H1 (cell line): ENCODE measurements at regions not wholly inside any gene's neighbourhood (a gene's known extent, or its start where the extent isn't known, plus 50 kb on each side); places are given as distances from the start of the nearest gene placed in this dataset.

Source experiments
- EP300 ChIP-seq, 2 experiments: IDR thresholded peaks; 1 replicate in 1 of 2; 2 replicates in 1 of 2; pipeline ENCODE4 v1.6.1; 2011 to 2012; ENCODE audit warnings: low read depth in 2 of 2, low read length in 2 of 2, mild to moderate bottlenecking in 2 of 2, borderline replicate concordance in 1 of 2, inconsistent platforms in 1 of 2, moderate library complexity in 1 of 2
- RFX5 ChIP-seq: IDR thresholded peaks from 2 replicates; pipeline ENCODE4 v1.6.1; 2011; ENCODE audit warnings: low read depth, low read length, improper control_type of control experiment, borderline replicate concordance
- ZNF274 ChIP-seq: IDR thresholded peaks from 2 replicates; pipeline ENCODE4 v1.7.0; 2012; ENCODE audit warnings: low read length, borderline replicate concordance; ENCODE audit errors: extremely low read depth
- TF ChIP-seq, protein P1 (sequence below): IDR thresholded peaks from 2 replicates; pipeline ENCODE4 v1.6.1; 2012; ENCODE audit warnings: inconsistent platforms
- TF ChIP-seq, protein P2 (sequence below), 3 experiments: IDR thresholded peaks; 1 replicate in 2 of 3; 2 replicates in 1 of 3; pipeline versions ENCODE4 v1.5.1 to v1.6.1; 2011; ENCODE audit warnings: low read length in 3 of 3, mild to moderate bottlenecking in 3 of 3, inconsistent platforms in 2 of 3, low read depth in 1 of 3, moderate library complexity in 1 of 3; ENCODE audit not compliant: insufficient read depth in 1 of 3; ENCODE audit errors: control extremely low read depth in 1 of 3
- TF ChIP-seq, protein P3 (sequence below): IDR thresholded peaks from 2 replicates; pipeline ENCODE4 v1.6.1; 2011; ENCODE audit warnings: low read length, improper control_type of control experiment

DNA sequence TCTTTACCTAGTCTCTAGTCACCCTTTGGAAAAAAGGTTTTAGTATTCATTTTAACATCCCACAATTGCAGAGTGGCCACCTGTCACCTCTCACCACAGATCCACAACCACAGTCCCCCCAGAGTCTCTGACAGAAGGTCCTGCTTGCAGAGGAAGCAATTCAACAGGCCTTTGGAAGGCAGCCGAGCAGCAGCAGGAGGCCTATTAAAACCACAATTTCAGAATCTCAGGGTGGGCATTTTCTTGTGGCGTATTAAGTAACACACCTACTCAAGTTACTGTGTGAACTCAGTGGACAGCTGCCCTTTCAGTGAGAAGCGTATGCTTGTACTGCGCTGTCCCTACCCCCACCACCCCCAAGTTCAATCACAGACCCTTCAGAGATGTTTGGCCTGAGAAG, 234.0 kb upstream of the HMGA2 start:
- TF ChIP-seq, protein P1, sequence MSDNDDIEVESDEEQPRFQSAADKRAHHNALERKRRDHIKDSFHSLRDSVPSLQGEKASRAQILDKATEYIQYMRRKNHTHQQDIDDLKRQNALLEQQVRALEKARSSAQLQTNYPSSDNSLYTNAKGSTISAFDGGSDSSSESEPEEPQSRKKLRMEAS, result no peak
- TF ChIP-seq, protein P2, sequence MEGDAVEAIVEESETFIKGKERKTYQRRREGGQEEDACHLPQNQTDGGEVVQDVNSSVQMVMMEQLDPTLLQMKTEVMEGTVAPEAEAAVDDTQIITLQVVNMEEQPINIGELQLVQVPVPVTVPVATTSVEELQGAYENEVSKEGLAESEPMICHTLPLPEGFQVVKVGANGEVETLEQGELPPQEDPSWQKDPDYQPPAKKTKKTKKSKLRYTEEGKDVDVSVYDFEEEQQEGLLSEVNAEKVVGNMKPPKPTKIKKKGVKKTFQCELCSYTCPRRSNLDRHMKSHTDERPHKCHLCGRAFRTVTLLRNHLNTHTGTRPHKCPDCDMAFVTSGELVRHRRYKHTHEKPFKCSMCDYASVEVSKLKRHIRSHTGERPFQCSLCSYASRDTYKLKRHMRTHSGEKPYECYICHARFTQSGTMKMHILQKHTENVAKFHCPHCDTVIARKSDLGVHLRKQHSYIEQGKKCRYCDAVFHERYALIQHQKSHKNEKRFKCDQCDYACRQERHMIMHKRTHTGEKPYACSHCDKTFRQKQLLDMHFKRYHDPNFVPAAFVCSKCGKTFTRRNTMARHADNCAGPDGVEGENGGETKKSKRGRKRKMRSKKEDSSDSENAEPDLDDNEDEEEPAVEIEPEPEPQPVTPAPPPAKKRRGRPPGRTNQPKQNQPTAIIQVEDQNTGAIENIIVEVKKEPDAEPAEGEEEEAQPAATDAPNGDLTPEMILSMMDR (IDR thresholded peaks at IDR 0.05; ENCODE audit: control extremely low read depth in 1 of 3, insufficient read depth in 1 of 3, low read depth in 1 of 3, low read length in 3 of 3), result no peak
- TF ChIP-seq, protein P3, sequence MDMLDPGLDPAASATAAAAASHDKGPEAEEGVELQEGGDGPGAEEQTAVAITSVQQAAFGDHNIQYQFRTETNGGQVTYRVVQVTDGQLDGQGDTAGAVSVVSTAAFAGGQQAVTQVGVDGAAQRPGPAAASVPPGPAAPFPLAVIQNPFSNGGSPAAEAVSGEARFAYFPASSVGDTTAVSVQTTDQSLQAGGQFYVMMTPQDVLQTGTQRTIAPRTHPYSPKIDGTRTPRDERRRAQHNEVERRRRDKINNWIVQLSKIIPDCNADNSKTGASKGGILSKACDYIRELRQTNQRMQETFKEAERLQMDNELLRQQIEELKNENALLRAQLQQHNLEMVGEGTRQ, result no peak
- TF ChIP-seq ZNF274, result no peak
- TF ChIP-seq EP300 (IDR thresholded peaks at IDR 0.05; ENCODE audit: borderline replicate concordance in 1 of 2, low read depth in 2 of 2, low read length in 2 of 2), result no peak
- TF ChIP-seq RFX5, result no peak
